ENCODE measurements at regions not wholly inside any gene's neighbourhood (a gene's known extent, or its start where the extent isn't known, plus 50 kb on each side); places are given as distances from the start of the nearest gene placed in this dataset.

- H3K4me3 ChIP-seq (replicated peaks; ENCODE audit: low read depth, low read length) = no peak overlapping the region
- DNase-seq (ENCODE audit: extremely low read depth, low read depth) = no peak
- TF ChIP-seq, protein P1, sequence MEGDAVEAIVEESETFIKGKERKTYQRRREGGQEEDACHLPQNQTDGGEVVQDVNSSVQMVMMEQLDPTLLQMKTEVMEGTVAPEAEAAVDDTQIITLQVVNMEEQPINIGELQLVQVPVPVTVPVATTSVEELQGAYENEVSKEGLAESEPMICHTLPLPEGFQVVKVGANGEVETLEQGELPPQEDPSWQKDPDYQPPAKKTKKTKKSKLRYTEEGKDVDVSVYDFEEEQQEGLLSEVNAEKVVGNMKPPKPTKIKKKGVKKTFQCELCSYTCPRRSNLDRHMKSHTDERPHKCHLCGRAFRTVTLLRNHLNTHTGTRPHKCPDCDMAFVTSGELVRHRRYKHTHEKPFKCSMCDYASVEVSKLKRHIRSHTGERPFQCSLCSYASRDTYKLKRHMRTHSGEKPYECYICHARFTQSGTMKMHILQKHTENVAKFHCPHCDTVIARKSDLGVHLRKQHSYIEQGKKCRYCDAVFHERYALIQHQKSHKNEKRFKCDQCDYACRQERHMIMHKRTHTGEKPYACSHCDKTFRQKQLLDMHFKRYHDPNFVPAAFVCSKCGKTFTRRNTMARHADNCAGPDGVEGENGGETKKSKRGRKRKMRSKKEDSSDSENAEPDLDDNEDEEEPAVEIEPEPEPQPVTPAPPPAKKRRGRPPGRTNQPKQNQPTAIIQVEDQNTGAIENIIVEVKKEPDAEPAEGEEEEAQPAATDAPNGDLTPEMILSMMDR (IDR thresholded peaks at IDR 0.05; ENCODE audit: low read depth, low read length, missing control alignments) = no peak
These were observed 180.8 kb upstream of the MGAT5 start for GRCh38 chr2:134073023-134073422.

GRCh38 chr2:134074619-134075018 lies 179.3 kb upstream of the MGAT5 start:
- H3K4me3 ChIP-seq (replicated peaks; ENCODE audit: low read depth, low read length) = no peak overlapping the region
- TF ChIP-seq, protein P1 (IDR thresholded peaks at IDR 0.05; ENCODE audit: low read depth, low read length, missing control alignments) = no peak

GRCh38 chr2:134075204-134075603 lies 178.7 kb upstream of the MGAT5 start:
- H3K4me3 ChIP-seq (replicated peaks; ENCODE audit: low read depth, low read length) = no peak overlapping the region
- no peak for DNase-seq (ENCODE audit: extremely low read depth, low read depth)
- TF ChIP-seq, protein P1 (IDR thresholded peaks at IDR 0.05; ENCODE audit: low read depth, low read length, missing control alignments) = no peak

More at GRCh38 chr2:134074619-134075018, 179.3 kb upstream of the MGAT5 start:
- DNase-seq (ENCODE audit: extremely low read depth, low read depth) = no peak

DNA sequence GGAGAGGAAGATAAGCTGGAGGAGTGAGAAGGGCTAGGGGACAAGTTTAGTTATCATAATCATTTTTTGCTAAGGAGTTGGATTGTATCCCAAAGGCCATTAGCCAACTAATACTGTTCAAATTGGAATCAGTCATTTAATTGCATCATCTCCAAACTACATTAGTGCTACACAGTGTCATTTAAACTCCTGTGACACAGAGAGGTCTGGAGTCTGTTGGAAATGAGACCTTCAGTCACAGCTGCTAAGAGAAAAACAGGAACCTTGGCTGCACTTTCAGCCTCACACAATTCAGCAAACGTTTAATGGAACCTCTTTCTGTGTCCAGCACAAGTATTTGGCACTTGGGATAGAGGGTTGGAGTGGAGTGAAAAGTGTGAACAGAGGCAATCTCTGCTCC lies 175.5 kb upstream of the MGAT5 start:
- no peak for DNase-seq (ENCODE audit: extremely low read depth, low read depth)
- H3K4me3 ChIP-seq (replicated peaks; ENCODE audit: low read depth, low read length) = no peak overlapping the region
- TF ChIP-seq, protein P1 (IDR thresholded peaks at IDR 0.05; ENCODE audit: low read depth, low read length, missing control alignments) = no peak

GRCh38 chr2:134079373-134079772 lies 174.5 kb upstream of the MGAT5 start:
- DNase-seq (ENCODE audit: extremely low read depth, low read depth) = no peak
- no peak overlapping the region for H3K4me3 ChIP-seq (replicated peaks; ENCODE audit: low read depth, low read length)
- TF ChIP-seq, protein P1 (IDR thresholded peaks at IDR 0.05; ENCODE audit: low read depth, low read length, missing control alignments) = no peak

GRCh38 chr2:134080386-134081089 lies 173.3 kb upstream of the MGAT5 start:
- no peak for DNase-seq (ENCODE audit: extremely low read depth, low read depth)
- TF ChIP-seq, protein P1 (IDR thresholded peaks at IDR 0.05; ENCODE audit: low read depth, low read length, missing control alignments) = no peak
- no peak overlapping the region for H3K4me3 ChIP-seq (replicated peaks; ENCODE audit: low read depth, low read length)

All from HFF-Myc (cell line).